ENCODE measurements at regions not wholly inside any gene's neighbourhood (a gene's known extent, or its start where the extent isn't known, plus 50 kb on each side); places are given as distances from the start of the nearest gene placed in this dataset.

DNA sequence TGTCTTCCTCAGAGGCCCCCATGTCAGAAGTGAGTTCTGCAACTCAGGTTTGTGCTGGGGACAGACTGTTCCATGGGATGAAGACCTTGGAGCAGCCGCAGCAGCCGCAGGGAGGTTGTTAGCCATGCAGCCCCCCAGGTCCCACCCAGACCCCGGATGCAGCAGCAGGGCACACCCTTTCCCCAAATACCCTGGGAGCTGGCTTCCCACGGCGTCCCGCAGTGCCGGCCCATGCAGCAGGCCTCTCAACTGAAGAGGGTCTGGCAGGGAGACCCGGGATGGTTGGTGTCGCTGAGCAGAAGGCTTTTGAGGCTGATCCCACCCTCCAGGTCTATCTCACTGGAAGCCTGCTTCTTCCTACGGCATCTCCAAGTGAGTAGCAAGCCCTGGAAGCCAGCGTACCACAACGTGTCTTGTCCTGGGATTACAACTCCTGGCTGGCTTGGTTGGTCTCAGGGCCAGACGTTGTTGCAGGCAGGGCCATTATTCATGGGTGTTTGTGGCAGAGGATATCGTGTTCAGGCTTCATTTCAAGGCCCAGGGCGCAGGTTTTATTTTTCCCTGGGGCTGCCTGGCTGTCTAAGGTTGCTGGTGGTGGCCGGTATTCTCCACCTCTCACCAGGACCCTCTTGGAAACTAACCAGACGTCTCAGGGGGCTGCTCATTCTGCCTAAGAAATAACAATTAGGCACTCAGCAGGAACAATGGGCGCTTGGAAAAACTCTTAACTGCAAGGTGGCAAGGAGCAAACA lies 223.2 kb downstream of the C16orf95 start:
- DNase-seq (ENCODE audit: low read depth) (no peak), FAIRE-seq (no peak)

DNA sequence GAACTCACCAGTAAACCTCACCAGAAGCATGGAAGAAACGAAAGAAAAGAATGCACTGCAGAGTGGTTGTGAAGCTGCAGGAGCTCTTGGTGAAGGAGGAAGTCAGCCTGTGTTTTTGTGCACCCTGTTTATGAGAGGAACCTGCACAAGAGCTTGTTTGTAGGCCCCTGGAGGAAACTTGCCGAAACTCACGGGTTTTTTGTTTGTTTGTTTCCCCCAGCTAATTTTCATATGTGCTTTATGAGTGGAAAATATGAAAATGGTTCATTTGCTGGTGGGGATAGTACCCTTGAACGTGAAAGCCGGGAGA lies 222.7 kb downstream of the C16orf95 start:
- no peaks in the 10 kb centered on the region for H3K36me3 ChIP-seq (ENCODE audit: control insufficient read depth, insufficient read depth, low read length)
- DNase-seq (ENCODE audit: low read depth) (no peak), FAIRE-seq (no peak)
- TF ChIP-seq, protein P1, sequence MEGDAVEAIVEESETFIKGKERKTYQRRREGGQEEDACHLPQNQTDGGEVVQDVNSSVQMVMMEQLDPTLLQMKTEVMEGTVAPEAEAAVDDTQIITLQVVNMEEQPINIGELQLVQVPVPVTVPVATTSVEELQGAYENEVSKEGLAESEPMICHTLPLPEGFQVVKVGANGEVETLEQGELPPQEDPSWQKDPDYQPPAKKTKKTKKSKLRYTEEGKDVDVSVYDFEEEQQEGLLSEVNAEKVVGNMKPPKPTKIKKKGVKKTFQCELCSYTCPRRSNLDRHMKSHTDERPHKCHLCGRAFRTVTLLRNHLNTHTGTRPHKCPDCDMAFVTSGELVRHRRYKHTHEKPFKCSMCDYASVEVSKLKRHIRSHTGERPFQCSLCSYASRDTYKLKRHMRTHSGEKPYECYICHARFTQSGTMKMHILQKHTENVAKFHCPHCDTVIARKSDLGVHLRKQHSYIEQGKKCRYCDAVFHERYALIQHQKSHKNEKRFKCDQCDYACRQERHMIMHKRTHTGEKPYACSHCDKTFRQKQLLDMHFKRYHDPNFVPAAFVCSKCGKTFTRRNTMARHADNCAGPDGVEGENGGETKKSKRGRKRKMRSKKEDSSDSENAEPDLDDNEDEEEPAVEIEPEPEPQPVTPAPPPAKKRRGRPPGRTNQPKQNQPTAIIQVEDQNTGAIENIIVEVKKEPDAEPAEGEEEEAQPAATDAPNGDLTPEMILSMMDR (IDR thresholded peaks at IDR 0.05; ENCODE audit: insufficient read depth, low read length, severe bottlenecking), result no peak
- H3K27me3 ChIP-seq (ENCODE audit: control insufficient read depth, insufficient read depth, low read length), result no peaks in the 10 kb centered on the region
- H3K4me3 ChIP-seq (ENCODE audit: low read depth, low read length), result no peak overlapping the region

More for the DNA sequence above, 223.2 kb downstream of the C16orf95 start:
- H3K36me3 ChIP-seq (ENCODE audit: control insufficient read depth, insufficient read depth, low read length), result no peaks in the 10 kb centered on the region
- no peak overlapping the region for H3K4me3 ChIP-seq (ENCODE audit: low read depth, low read length)
- TF ChIP-seq, protein P1 (IDR thresholded peaks at IDR 0.05; ENCODE audit: insufficient read depth, low read length, severe bottlenecking), result no peak
- H3K27me3 ChIP-seq (ENCODE audit: control insufficient read depth, insufficient read depth, low read length), result no peaks in the 10 kb centered on the region

DNA sequence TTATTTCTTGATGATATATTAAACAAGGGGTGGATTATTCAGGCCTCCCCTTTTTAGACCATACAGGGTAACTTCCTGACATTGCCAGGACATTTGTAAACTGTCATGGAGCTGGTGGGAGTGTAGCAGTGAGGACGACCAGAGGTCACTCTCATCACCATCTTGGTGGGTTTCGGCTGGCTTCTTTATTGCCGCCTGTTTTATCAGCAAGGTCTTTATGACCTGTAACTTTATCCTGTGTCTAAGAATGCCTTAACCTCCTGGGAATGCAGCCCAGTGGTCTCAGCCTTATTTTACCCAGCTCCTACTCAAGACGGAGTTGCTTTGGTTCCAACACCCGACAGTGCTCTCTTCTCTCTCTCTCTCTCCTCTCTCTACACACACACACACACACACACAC lies 221.9 kb downstream of the C16orf95 start:
- DNase-seq (ENCODE audit: low read depth) (no peak), FAIRE-seq (no peak)
- H3K27me3 ChIP-seq (ENCODE audit: control insufficient read depth, insufficient read depth, low read length), result no peaks in the 10 kb centered on the region
- TF ChIP-seq, protein P1 (IDR thresholded peaks at IDR 0.05; ENCODE audit: insufficient read depth, low read length, severe bottlenecking), result no peak
- H3K36me3 ChIP-seq (ENCODE audit: control insufficient read depth, insufficient read depth, low read length), result no peaks in the 10 kb centered on the region
- H3K4me3 ChIP-seq (ENCODE audit: low read depth, low read length), result no peak overlapping the region

DNA sequence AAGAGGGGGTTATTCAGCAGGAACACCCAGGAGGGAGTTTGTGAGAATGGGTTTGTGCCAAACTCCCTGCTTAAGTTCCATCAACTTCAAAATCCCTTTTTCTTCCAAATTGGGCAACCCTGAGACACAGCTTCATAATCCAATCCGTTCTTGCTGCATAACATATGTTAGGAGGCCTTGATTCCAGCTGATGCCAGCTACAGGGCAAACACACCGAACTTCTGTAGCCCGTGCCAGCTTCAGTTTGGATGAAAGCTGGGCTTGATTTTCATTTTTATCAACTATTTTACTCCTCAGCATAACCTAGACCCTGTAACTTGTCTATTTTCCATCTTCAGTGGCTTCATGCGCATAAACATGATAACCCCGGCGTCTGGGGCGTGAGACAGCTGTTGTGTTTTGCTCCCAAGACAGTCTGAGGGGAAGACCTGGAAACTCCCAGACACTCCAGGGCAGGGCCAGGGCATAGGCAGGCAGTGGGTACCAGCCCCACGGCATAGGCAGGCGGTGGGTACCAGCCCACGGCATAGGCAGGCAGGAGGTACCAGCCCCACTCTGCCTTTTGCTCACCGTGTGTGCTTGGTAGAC lies 220.4 kb downstream of the C16orf95 start:
- FAIRE-seq (no peak), DNase-seq (ENCODE audit: low read depth) (no peak)
- no peaks in the 10 kb centered on the region for H3K27me3 ChIP-seq (ENCODE audit: control insufficient read depth, insufficient read depth, low read length)
- H3K4me3 ChIP-seq (ENCODE audit: low read depth, low read length), result no peak overlapping the region
- no peaks in the 10 kb centered on the region for H3K36me3 ChIP-seq (ENCODE audit: control insufficient read depth, insufficient read depth, low read length)
- TF ChIP-seq, protein P1 (IDR thresholded peaks at IDR 0.05; ENCODE audit: insufficient read depth, low read length, severe bottlenecking), result no peak

DNA sequence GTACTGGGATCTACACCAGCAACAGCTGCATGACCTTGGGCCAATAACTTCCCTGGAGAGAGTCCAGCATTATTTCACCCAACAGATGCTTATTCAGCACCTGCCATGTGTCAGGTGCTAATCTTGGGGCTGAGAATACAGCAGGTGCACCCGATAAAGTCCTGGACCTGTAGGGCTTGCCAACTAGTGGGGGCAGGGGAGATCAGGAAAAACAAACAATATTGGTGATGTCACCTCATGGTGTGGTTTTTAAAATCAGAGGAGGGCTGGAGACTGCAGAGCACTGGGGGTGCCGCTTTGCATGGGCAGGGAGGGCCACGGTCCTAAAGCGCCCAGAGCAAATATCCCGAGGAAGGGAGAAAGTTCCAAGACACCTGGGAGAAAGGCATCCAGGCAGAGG lies 218.8 kb downstream of the C16orf95 start:
- TF ChIP-seq, protein P1 (IDR thresholded peaks at IDR 0.05; ENCODE audit: insufficient read depth, low read length, severe bottlenecking), result no peak
- no peaks in the 10 kb centered on the region for H3K36me3 ChIP-seq (ENCODE audit: control insufficient read depth, insufficient read depth, low read length)
- FAIRE-seq (no peak), DNase-seq (ENCODE audit: low read depth) (no peak)
- no peaks in the 10 kb centered on the region for H3K27me3 ChIP-seq (ENCODE audit: control insufficient read depth, insufficient read depth, low read length)
- no peak overlapping the region for H3K4me3 ChIP-seq (ENCODE audit: low read depth, low read length)

All from bronchial epithelial cell (primary cell).